ENCODE measurements at regions not wholly inside any gene's neighbourhood (a gene's known extent, or its start where the extent isn't known, plus 50 kb on each side); places are given as distances from the start of the nearest gene placed in this dataset.
"Not testable (repeated sequence)": the region's sequence is repeated elsewhere in the genome, so short reads cannot be mapped to it uniquely, and the experiment has no call there.

DNA sequence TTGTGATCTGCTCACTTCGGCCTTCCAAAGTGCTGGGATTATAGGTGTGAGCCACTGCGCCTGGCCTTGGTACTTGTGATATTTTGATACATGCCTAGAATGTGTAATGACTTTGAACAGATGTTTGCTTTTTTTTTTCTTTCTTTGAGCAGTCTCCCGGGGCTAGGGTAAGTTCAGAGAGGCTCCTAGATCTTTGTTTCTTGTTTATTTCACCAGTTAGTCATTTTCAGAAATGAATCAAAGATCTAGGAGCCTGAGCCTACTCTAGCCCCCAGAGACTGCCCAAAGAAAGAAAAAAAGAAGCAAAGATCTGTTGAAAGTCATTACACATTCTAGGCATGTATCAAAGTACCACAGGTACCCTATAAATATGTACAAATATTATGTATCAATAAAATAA is 66.3 kb downstream of the NPIPB11 start:
- TF ChIP-seq, protein P1, sequence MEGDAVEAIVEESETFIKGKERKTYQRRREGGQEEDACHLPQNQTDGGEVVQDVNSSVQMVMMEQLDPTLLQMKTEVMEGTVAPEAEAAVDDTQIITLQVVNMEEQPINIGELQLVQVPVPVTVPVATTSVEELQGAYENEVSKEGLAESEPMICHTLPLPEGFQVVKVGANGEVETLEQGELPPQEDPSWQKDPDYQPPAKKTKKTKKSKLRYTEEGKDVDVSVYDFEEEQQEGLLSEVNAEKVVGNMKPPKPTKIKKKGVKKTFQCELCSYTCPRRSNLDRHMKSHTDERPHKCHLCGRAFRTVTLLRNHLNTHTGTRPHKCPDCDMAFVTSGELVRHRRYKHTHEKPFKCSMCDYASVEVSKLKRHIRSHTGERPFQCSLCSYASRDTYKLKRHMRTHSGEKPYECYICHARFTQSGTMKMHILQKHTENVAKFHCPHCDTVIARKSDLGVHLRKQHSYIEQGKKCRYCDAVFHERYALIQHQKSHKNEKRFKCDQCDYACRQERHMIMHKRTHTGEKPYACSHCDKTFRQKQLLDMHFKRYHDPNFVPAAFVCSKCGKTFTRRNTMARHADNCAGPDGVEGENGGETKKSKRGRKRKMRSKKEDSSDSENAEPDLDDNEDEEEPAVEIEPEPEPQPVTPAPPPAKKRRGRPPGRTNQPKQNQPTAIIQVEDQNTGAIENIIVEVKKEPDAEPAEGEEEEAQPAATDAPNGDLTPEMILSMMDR (IDR thresholded peaks at IDR 0.05 in 4 of 5, conservative IDR thresholded peaks at IDR 0.05 in 1 of 5), result not testable (repeated sequence)
- TF ChIP-seq POLR2A (IDR thresholded peaks at IDR 0.05), result not testable (repeated sequence)

All from gastrocnemius medialis (tissue), 4 donors.